ENCODE measurements at regions not wholly inside any gene's neighbourhood (a gene's known extent, or its start where the extent isn't known, plus 50 kb on each side); places are given as distances from the start of the nearest gene placed in this dataset.

DNA sequence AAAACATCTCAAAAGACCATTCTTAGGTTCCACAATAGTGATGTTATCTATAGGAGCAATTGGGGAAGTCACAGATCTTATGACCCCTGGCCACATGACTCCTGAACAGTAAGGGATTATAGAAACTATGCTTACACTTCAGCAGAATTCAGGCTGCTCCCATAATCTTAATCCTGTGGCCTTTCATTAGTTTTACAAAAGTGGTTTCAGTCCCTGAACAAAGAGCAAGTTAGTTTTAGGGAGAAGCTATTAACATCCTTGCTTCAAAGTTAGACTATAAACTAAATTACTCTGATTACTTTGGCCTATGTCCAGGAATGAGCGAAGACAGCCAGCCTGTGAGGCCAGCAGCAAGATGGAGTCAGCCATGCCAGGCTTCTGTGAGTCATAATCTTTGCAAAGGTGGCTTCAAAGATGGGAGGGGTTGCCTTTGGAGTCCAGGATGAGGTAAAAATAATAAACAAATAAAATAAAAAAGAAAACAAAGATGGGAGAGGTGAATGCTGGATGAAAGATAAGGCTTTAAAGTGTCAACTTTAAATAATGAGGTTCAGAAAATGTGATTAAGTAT, 168.7 kb upstream of the NDUFV2 start:
- TF ChIP-seq TAF1 (IDR thresholded peaks at IDR 0.05; ENCODE audit: low read depth, low read length) (no peak), POLR2A (IDR thresholded peaks at IDR 0.05; ENCODE audit: low read depth, low read length) (no peak), POLR2AphosphoS5 (IDR thresholded peaks at IDR 0.05; ENCODE audit: low read depth, low read length) (no peak)
